ENCODE measurements at regions not wholly inside any gene's neighbourhood (a gene's known extent, or its start where the extent isn't known, plus 50 kb on each side); places are given as distances from the start of the nearest gene placed in this dataset.

GRCh38 chr18:59085797-59086196, 53.9 kb upstream of the SEC11C start:
- Histone ChIP-seq H3K4me3 (ENCODE audit: insufficient read depth, low read length) (no peak overlapping the region), H3K4me1 (ENCODE audit: insufficient read depth, low read length) (peaks cover 11% of the 10 kb centered on the region), H3K27me3 (ENCODE audit: insufficient read depth, low read length) (peaks cover 25% of the 10 kb centered on the region), H3K79me2 (ENCODE audit: insufficient read depth, low read length) (no peaks in the 10 kb centered on the region), H3K9me3 (ENCODE audit: low read depth, low read length) (no peaks in the 10 kb centered on the region), H4K20me1 (ENCODE audit: insufficient read depth, low read length) (no peaks in the 10 kb centered on the region), H3K36me3 (ENCODE audit: insufficient read depth, low read length) (no peaks in the 10 kb centered on the region), H3K27ac (ENCODE audit: low read depth, low read length) (no peak overlapping the region), H3K4me2 (ENCODE audit: insufficient read depth, low read length) (peak overlapping the region; percentile 46), H2AFZ (ENCODE audit: low read length) (no peak overlapping the region)
- TF ChIP-seq CTCF (IDR thresholded peaks at IDR 0.05; ENCODE audit: extremely low read depth, low read depth, low read length): no peak
- peak; percentile 54 for DNase-seq (ENCODE audit: insufficient read length, low spot score, missing footprints)

- H3K9me3 ChIP-seq (ENCODE audit: low read depth, low read length): no peaks in the 10 kb centered on the region
- no peak overlapping the region for H3K27ac ChIP-seq (ENCODE audit: low read depth, low read length)
- H2AFZ ChIP-seq (ENCODE audit: low read length): no peak overlapping the region
- no peak for TF ChIP-seq CTCF (IDR thresholded peaks at IDR 0.05; ENCODE audit: extremely low read depth, low read depth, low read length)
- DNase-seq (ENCODE audit: insufficient read length, low spot score, missing footprints): no peak
- no peaks in the 10 kb centered on the region for H3K36me3 ChIP-seq (ENCODE audit: insufficient read depth, low read length)
- no peaks in the 10 kb centered on the region for H3K79me2 ChIP-seq (ENCODE audit: insufficient read depth, low read length)
- peaks cover 25% of the 10 kb centered on the region for H3K27me3 ChIP-seq (ENCODE audit: insufficient read depth, low read length)
- H3K4me3 ChIP-seq (ENCODE audit: insufficient read depth, low read length): no peak overlapping the region
- peaks cover 11% of the 10 kb centered on the region for H3K4me1 ChIP-seq (ENCODE audit: insufficient read depth, low read length)
- H3K4me2 ChIP-seq (ENCODE audit: insufficient read depth, low read length): no peak overlapping the region
- H4K20me1 ChIP-seq (ENCODE audit: insufficient read depth, low read length): no peaks in the 10 kb centered on the region
These were observed 53.2 kb upstream of the SEC11C start for GRCh38 chr18:59086522-59086921.

- Histone ChIP-seq H3K4me2 (ENCODE audit: insufficient read depth, low read length) (no peak overlapping the region), H3K4me3 (ENCODE audit: insufficient read depth, low read length) (no peak overlapping the region), H3K36me3 (ENCODE audit: insufficient read depth, low read length) (no peaks in the 10 kb centered on the region), H2AFZ (ENCODE audit: low read length) (no peak overlapping the region), H4K20me1 (ENCODE audit: insufficient read depth, low read length) (no peaks in the 10 kb centered on the region), H3K9me3 (ENCODE audit: low read depth, low read length) (no peaks in the 10 kb centered on the region), H3K79me2 (ENCODE audit: insufficient read depth, low read length) (no peaks in the 10 kb centered on the region), H3K27ac (ENCODE audit: low read depth, low read length) (no peak overlapping the region), H3K4me1 (ENCODE audit: insufficient read depth, low read length) (peaks cover 11% of the 10 kb centered on the region), H3K27me3 (ENCODE audit: insufficient read depth, low read length) (peaks cover 31% of the 10 kb centered on the region)
- DNase-seq (ENCODE audit: insufficient read length, low spot score, missing footprints): no peak
- no peak for TF ChIP-seq CTCF (IDR thresholded peaks at IDR 0.05; ENCODE audit: extremely low read depth, low read depth, low read length)
These were observed 52.3 kb upstream of the SEC11C start for GRCh38 chr18:59087391-59087790.

All from osteoblast (primary cell).